SJCRH30 (cell line): ENCODE measurements at regions not wholly inside any gene's neighbourhood (a gene's known extent, or its start where the extent isn't known, plus 50 kb on each side); places are given as distances from the start of the nearest gene placed in this dataset.
A peak's percentile ranks its signal among the peaks of the same experiment; 100 is the strongest.
"Not testable (repeated sequence)": the region's sequence is repeated elsewhere in the genome, so short reads cannot be mapped to it uniquely, and the experiment has no call there.

Experiments
- DNase-seq, 2 experiments: peaks; one replicate each; pipeline ENCODE4 v3.0.0-alpha.2; 2015 to 2020
- H3K27ac ChIP-seq: fragments of 250-450 bp; sonication (Bioruptor Pico); 2 replicates; pipeline ENCODE4 v1.5.1; 2020; ENCODE audit warnings: mild to moderate bottlenecking, moderate library complexity
- H3K27me3 ChIP-seq: fragments of 250-450 bp; sonication (Bioruptor Pico); 2 replicates; pipeline ENCODE4 v1.5.1; 2020; ENCODE audit warnings: mild to moderate bottlenecking, moderate library complexity
- H3K36me3 ChIP-seq: fragments of 250-450 bp; sonication (Bioruptor Pico); 2 replicates; pipeline ENCODE4 v1.5.1; 2020; ENCODE audit warnings: mild to moderate bottlenecking, moderate library complexity
- H3K4me1 ChIP-seq: fragments of 250-450 bp; sonication (Bioruptor Pico); 2 replicates; pipeline ENCODE4 v1.5.1; 2020; ENCODE audit warnings: mild to moderate bottlenecking, moderate library complexity
- H3K4me3 ChIP-seq: fragments of 250-450 bp; sonication (Bioruptor Pico); 2 replicates; pipeline ENCODE4 v1.5.1; 2020; ENCODE audit warnings: mild to moderate bottlenecking, moderate library complexity
- H3K9me3 ChIP-seq: fragments of 250-450 bp; sonication (Bioruptor Pico); replicated peaks from 2 replicates; pipeline ENCODE4 v1.5.1; 2020; ENCODE audit warnings: mild to moderate bottlenecking, moderate library complexity

- no peaks in the 10 kb centered on the region for H3K4me1 ChIP-seq
- no peaks in the 10 kb centered on the region for H3K36me3 ChIP-seq
- H3K9me3 ChIP-seq: no peaks in the 10 kb centered on the region
- no peak for DNase-seq
- 0 out of 2 replicates have a peak, but pooled peaks cover 2% of the 10 kb centered on the region for H3K27me3 ChIP-seq
- no peak overlapping the region for H3K27ac ChIP-seq
- H3K4me3 ChIP-seq: no peak overlapping the region
Measured at GRCh38 chr2:192628017-192628416, 433.3 kb upstream of the TMEFF2 start.

GRCh38 chr2:192615105-192615504 lies 420.4 kb upstream of the TMEFF2 start:
- no peak for DNase-seq
- Histone ChIP-seq H3K36me3 (no peaks in the 10 kb centered on the region), H3K27ac (no peak overlapping the region), H3K4me1 (no peaks in the 10 kb centered on the region), H3K9me3 (0 out of 2 replicates have a peak, but pooled peaks cover 2% of the 10 kb centered on the region), H3K27me3 (0 out of 2 replicates have a peak, but pooled peaks cover 3% of the 10 kb centered on the region), H3K4me3 (no peak overlapping the region)

DNA sequence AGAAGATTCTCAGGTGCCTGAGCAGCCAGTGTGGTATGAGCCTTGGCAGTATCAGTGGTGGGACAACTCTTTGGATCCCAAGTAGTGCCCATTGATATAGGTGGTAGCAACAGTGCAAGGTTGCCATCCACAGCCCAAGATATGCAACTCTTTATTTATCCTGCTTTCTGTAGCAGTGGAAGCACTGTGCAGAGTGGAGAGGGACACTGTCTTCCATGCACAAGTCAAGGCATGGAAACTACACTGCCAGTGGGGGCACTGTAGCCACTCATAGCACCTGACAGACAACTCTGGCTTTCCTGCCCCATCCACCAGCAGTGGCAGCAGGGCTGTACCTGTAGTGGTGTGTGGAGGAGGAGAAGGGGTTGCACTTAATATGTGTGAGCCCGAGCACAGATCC lies 409.6 kb upstream of the TMEFF2 start:
- H3K9me3 ChIP-seq: no peaks in the 10 kb centered on the region
- no peak overlapping the region for H3K4me3 ChIP-seq
- H3K36me3 ChIP-seq: no peaks in the 10 kb centered on the region
- no peaks in the 10 kb centered on the region for H3K27me3 ChIP-seq
- H3K27ac ChIP-seq: no peak overlapping the region
- no peak for DNase-seq
- H3K4me1 ChIP-seq: no peaks in the 10 kb centered on the region

- not testable (repeated sequence) for H3K4me3 ChIP-seq, H3K4me1 ChIP-seq, H3K27ac ChIP-seq, DNase-seq, H3K36me3 ChIP-seq, H3K9me3 ChIP-seq, H3K27me3 ChIP-seq
Measured at GRCh38 chr2:192598649-192599048, 403.9 kb upstream of the TMEFF2 start.

GRCh38 chr2:192593561-192593960 lies 398.8 kb upstream of the TMEFF2 start:
- no peak overlapping the region for H3K27ac ChIP-seq
- H3K4me3 ChIP-seq: no peak overlapping the region
- H3K36me3 ChIP-seq: no peaks in the 10 kb centered on the region
- H3K27me3 ChIP-seq: no peaks in the 10 kb centered on the region
- H3K4me1 ChIP-seq: no peaks in the 10 kb centered on the region
- H3K9me3 ChIP-seq: no peaks in the 10 kb centered on the region; the same call in 1 of the 2 replicates
- no peak for DNase-seq

- H3K36me3 ChIP-seq: no peaks in the 10 kb centered on the region
- H3K4me3 ChIP-seq: no peak overlapping the region
- no peak for DNase-seq
- H3K27me3 ChIP-seq: no peaks in the 10 kb centered on the region
- no peak overlapping the region for H3K27ac ChIP-seq
- H3K9me3 ChIP-seq: no peaks in the 10 kb centered on the region; the same call in 1 of the 2 replicates
- H3K4me1 ChIP-seq: no peaks in the 10 kb centered on the region
Measured at GRCh38 chr2:192591617-192592016, 396.9 kb upstream of the TMEFF2 start.

GRCh38 chr2:192585418-192585817 lies 390.7 kb upstream of the TMEFF2 start:
- H3K27ac ChIP-seq: no peak overlapping the region
- H3K4me1 ChIP-seq: peaks cover 11% of the 10 kb centered on the region; the same call in 1 of the 2 replicates
- H3K4me3 ChIP-seq: no peak overlapping the region
- peak in 1 of 2 experiments; percentile 31 for DNase-seq
- H3K9me3 ChIP-seq: no peaks in the 10 kb centered on the region
- no peaks in the 10 kb centered on the region for H3K36me3 ChIP-seq
- no peaks in the 10 kb centered on the region for H3K27me3 ChIP-seq

DNA sequence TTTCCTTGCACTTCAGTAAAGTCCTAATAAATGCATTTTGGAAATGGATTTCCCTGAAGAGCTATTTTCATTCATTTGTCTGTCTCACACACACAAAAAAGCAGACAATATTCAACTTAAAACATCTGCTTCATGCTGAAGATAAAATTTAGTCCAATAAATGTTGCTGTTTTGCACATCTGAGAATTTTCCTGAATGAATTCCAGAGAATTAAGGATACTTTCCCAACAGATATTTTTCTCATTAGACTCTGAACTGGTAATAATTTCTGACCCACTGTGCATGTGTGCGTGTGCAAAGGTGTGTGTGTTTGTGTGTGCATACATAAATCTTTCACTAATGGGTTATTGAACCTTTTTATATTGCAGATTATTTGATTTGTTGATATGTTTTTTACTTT lies 390.2 kb upstream of the TMEFF2 start:
- no peaks in the 10 kb centered on the region for H3K27me3 ChIP-seq
- H3K36me3 ChIP-seq: no peaks in the 10 kb centered on the region
- H3K4me1 ChIP-seq: peaks cover 11% of the 10 kb centered on the region; the same call in 1 of the 2 replicates
- DNase-seq: no peak
- H3K27ac ChIP-seq: no peak overlapping the region
- no peaks in the 10 kb centered on the region for H3K9me3 ChIP-seq
- H3K4me3 ChIP-seq: no peak overlapping the region

GRCh38 chr2:192579965-192580700 lies 385.4 kb upstream of the TMEFF2 start:
- H3K27me3 ChIP-seq: no peaks in the 10 kb centered on the region
- no peak overlapping the region for H3K4me3 ChIP-seq
- H3K9me3 ChIP-seq: no peaks in the 10 kb centered on the region
- H3K27ac ChIP-seq: no peak overlapping the region
- no peaks in the 10 kb centered on the region for H3K4me1 ChIP-seq
- H3K36me3 ChIP-seq: no peaks in the 10 kb centered on the region
- DNase-seq: no peak

DNA sequence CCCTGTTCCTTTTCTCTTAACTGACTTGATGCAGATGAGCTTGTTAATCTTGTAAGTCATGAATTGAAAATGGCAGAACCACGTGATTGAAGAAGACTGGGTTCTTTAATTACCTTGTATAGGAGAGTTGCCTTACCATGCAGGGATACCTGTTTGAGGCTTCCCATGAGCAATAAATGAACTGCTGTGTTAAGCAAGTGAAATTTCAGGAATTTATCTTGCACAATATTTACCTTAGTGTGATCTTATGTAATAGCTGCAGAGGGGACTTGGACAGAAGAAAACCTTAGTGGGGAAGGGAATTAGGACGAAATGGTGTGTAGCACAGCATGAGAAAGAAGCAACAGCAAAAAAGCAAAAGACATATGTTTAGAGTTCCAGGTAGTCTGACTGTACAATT lies 384.0 kb upstream of the TMEFF2 start:
- Histone ChIP-seq H3K4me3 (no peak overlapping the region), H3K27ac (no peak overlapping the region), H3K9me3 (no peaks in the 10 kb centered on the region), H3K36me3 (no peaks in the 10 kb centered on the region), H3K4me1 (no peaks in the 10 kb centered on the region), H3K27me3 (no peaks in the 10 kb centered on the region)
- DNase-seq: no peak

- H3K27me3 ChIP-seq: no peaks in the 10 kb centered on the region
Measured at GRCh38 chr2:192577706-192578105, 383.0 kb upstream of the TMEFF2 start.

GRCh38 chr2:192574552-192574951 lies 379.8 kb upstream of the TMEFF2 start:
- Histone ChIP-seq H3K27me3 (no peaks in the 10 kb centered on the region), H3K36me3 (no peaks in the 10 kb centered on the region), H3K4me1 (no peaks in the 10 kb centered on the region), H3K4me3 (no peak overlapping the region), H3K27ac (no peak overlapping the region), H3K9me3 (no peaks in the 10 kb centered on the region)
- DNase-seq: no peak

More at GRCh38 chr2:192577706-192578105, 383.0 kb upstream of the TMEFF2 start:
- no peaks in the 10 kb centered on the region for H3K4me1 ChIP-seq
- no peaks in the 10 kb centered on the region for H3K9me3 ChIP-seq
- no peak overlapping the region for H3K27ac ChIP-seq
- no peak for DNase-seq
- H3K4me3 ChIP-seq: no peak overlapping the region
- no peaks in the 10 kb centered on the region for H3K36me3 ChIP-seq

DNA sequence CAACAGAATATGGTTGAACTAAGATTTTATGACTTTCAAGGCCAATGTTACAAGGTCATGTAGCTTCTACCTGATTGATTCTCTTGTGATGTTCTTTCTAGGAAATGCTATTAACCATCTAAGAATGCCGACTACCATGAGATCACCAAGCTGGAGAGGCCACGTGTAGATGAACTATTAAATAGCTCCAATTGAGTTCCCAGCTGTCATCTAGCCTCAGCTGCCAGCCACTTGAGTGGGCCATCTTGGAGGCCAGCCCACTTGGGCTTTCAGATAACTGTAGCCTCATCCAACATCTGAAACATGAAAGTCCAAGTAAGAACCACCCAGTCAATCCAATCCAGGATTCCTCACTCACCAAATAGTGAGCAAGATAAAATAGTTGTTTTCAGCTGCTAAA lies 376.9 kb upstream of the TMEFF2 start:
- Histone ChIP-seq H3K9me3 (no peaks in the 10 kb centered on the region), H3K27me3 (0 out of 2 replicates have a peak, but pooled peaks cover 7% of the 10 kb centered on the region), H3K4me3 (no peak overlapping the region), H3K27ac (no peak overlapping the region), H3K4me1 (no peaks in the 10 kb centered on the region), H3K36me3 (no peaks in the 10 kb centered on the region)
- peak; percentile 61 to 64 for DNase-seq

DNA sequence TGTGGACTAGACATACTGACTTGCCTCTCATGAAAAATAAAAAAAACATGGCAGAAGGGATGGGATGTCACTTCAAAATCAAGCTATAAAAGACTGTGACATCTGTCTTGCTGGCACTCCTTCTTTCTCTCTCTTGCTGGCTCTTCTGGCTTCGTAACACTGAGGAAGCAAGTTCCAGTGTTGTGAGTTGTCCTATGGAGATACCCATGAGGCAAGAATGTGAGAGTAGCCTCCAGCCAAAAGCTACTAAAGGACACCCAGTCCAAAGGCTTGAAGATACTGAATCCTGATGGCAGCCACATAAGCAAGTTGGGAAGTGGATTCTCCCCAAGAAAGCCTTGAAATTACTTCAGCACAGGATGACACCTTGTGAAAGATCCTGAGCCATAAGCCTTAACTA lies 376.1 kb upstream of the TMEFF2 start:
- Histone ChIP-seq H3K4me3 (no peak overlapping the region), H3K9me3 (no peaks in the 10 kb centered on the region), H3K36me3 (no peaks in the 10 kb centered on the region), H3K4me1 (no peaks in the 10 kb centered on the region), H3K27me3 (0 out of 2 replicates have a peak, but pooled peaks cover 7% of the 10 kb centered on the region), H3K27ac (no peak overlapping the region)
- no peak for DNase-seq

DNA sequence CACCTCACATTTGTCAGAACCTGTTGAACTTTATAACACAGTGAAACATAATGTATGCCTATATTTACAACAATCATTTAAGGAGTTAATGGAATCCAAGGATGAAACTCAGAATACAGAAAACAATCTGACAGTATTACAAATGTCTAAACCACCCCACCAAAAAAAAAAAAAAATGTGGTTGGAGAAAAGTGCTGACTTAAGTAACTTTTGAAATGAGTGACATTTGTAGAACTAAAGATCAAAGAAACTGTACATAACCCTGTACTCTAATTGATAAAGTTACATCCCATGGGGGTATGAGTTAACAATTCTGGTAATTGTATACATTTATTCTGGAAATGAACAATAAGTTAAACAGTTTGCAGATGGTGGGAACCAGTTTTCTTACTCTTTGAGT lies 372.1 kb upstream of the TMEFF2 start:
- no peak for DNase-seq
- no peaks in the 10 kb centered on the region for H3K36me3 ChIP-seq
- no peak overlapping the region for H3K4me3 ChIP-seq
- no peak overlapping the region for H3K27ac ChIP-seq
- 0 out of 2 replicates have a peak, but pooled peaks cover 7% of the 10 kb centered on the region for H3K27me3 ChIP-seq
- H3K9me3 ChIP-seq: no peaks in the 10 kb centered on the region
- H3K4me1 ChIP-seq: no peaks in the 10 kb centered on the region

GRCh38 chr2:192560326-192560725 lies 365.6 kb upstream of the TMEFF2 start:
- no peak overlapping the region for H3K4me3 ChIP-seq
- H3K4me1 ChIP-seq: no peaks in the 10 kb centered on the region
- H3K9me3 ChIP-seq: no peaks in the 10 kb centered on the region
- H3K27ac ChIP-seq: no peak overlapping the region
- peaks cover 8% of the 10 kb centered on the region; the same call in 1 of the 2 replicates for H3K27me3 ChIP-seq
- DNase-seq: no peak
- no peaks in the 10 kb centered on the region for H3K36me3 ChIP-seq
